ENCODE measurements at regions not wholly inside any gene's neighbourhood (a gene's known extent, or its start where the extent isn't known, plus 50 kb on each side); places are given as distances from the start of the nearest gene placed in this dataset.
"Not testable (repeated sequence)": the region's sequence is repeated elsewhere in the genome, so short reads cannot be mapped to it uniquely, and the experiment has no call there.

- DNase-seq, result peak; percentile 35
Observed at GRCh38 chr2:236632295-236633218, 62.9 kb downstream of the ACKR3 start.

- DNase-seq, result peak; percentile 22
Observed at GRCh38 chr2:236633219-236633570, 63.6 kb downstream of the ACKR3 start.

- DNase-seq, result peak; percentile 33
Observed at GRCh38 chr2:236633775-236634560, 64.3 kb downstream of the ACKR3 start.

GRCh38 chr2:236636261-236636660 lies 66.6 kb downstream of the ACKR3 start:
- DNase-seq, result peak; percentile 32

- DNase-seq, result peak; percentile 32
Observed at GRCh38 chr2:236636714-236637470, 67.3 kb downstream of the ACKR3 start.

GRCh38 chr2:236637686-236638569 lies 68.3 kb downstream of the ACKR3 start:
- DNase-seq, result peak; percentile 57

GRCh38 chr2:236638707-236639106 lies 69.1 kb downstream of the ACKR3 start:
- peak; percentile 43 for DNase-seq

- peak; percentile 12 for DNase-seq
Observed at GRCh38 chr2:236639461-236640235, 70.0 kb downstream of the ACKR3 start.

- DNase-seq, result peak; percentile 43
Observed at GRCh38 chr2:236641051-236641726, 71.6 kb downstream of the ACKR3 start.

GRCh38 chr2:236642125-236642524 lies 72.5 kb downstream of the ACKR3 start:
- DNase-seq, result no peak

GRCh38 chr2:236642584-236643291 lies 73.1 kb downstream of the ACKR3 start:
- DNase-seq, result peak; percentile 94

- peak; percentile 17 for DNase-seq
Observed at GRCh38 chr2:236643480-236643879, 73.9 kb downstream of the ACKR3 start.

- peak; percentile 21 for DNase-seq
Observed at GRCh38 chr2:236644067-236644466, 74.4 kb downstream of the ACKR3 start.

- DNase-seq, result peak; percentile 21
Observed at GRCh38 chr2:236644502-236644911, 74.9 kb downstream of the ACKR3 start.

- not testable (repeated sequence) for DNase-seq
Observed at GRCh38 chr2:236645141-236645540, 75.5 kb downstream of the ACKR3 start.

- DNase-seq, result peak; percentile 13
Observed at GRCh38 chr2:236646441-236646840, 76.8 kb downstream of the ACKR3 start.

- peak; percentile 29 for DNase-seq
Observed at GRCh38 chr2:236646871-236647270, 77.2 kb downstream of the ACKR3 start.

- no peak for DNase-seq
Observed at GRCh38 chr2:236647621-236648020, 78.0 kb downstream of the ACKR3 start.

- no peak for DNase-seq
Observed at GRCh38 chr2:236653863-236654262, 84.2 kb downstream of the ACKR3 start.

- no peak for DNase-seq
Observed at GRCh38 chr2:236654496-236654895, 84.9 kb downstream of the ACKR3 start.
